ENCODE measurements at regions not wholly inside any gene's neighbourhood (a gene's known extent, or its start where the extent isn't known, plus 50 kb on each side); places are given as distances from the start of the nearest gene placed in this dataset.

GRCh38 chr4:176539091-176539784 lies 219.5 kb downstream of the SPCS3 start:
- peaks cover 2% of the 10 kb centered on the region for H3K4me1 ChIP-seq
- intact Hi-C loops (cut with micrococcal nuclease), result no loop called here
- no peak for DNase-seq
- no peak overlapping the region for H3K4me3 ChIP-seq
- H3K9me3 ChIP-seq (replicated peaks), result no peaks in the 10 kb centered on the region
- no peaks in the 10 kb centered on the region for H3K36me3 ChIP-seq
- TF ChIP-seq CTCF (IDR thresholded peaks at IDR 0.05; ENCODE audit: borderline replicate concordance), result no peak
- H3K27ac ChIP-seq (replicated peaks), result peak overlapping the region; percentile 50
- H3K27me3 ChIP-seq (ENCODE audit: low read depth), result no peaks in the 10 kb centered on the region

- TF ChIP-seq CTCF (IDR thresholded peaks at IDR 0.05; ENCODE audit: borderline replicate concordance), result no peak
These were observed 220.0 kb downstream of the SPCS3 start for GRCh38 chr4:176539785-176540175.

GRCh38 chr4:176540814-176541213 lies 221.0 kb downstream of the SPCS3 start:
- Histone ChIP-seq H3K36me3 (no peaks in the 10 kb centered on the region), H3K4me3 (no peak overlapping the region), H3K4me1 (peaks cover 2% of the 10 kb centered on the region), H3K9me3 (replicated peaks) (no peaks in the 10 kb centered on the region), H3K27ac (replicated peaks) (no peak overlapping the region), H3K27me3 (ENCODE audit: low read depth) (no peaks in the 10 kb centered on the region)
- TF ChIP-seq CTCF (IDR thresholded peaks at IDR 0.05; ENCODE audit: borderline replicate concordance), result no peak
- intact Hi-C loops (cut with micrococcal nuclease), result no loop called here
- no peak for DNase-seq

More at GRCh38 chr4:176539785-176540175, 220.0 kb downstream of the SPCS3 start:
- no peaks in the 10 kb centered on the region for H3K27me3 ChIP-seq (ENCODE audit: low read depth)
- no peaks in the 10 kb centered on the region for H3K9me3 ChIP-seq (replicated peaks)
- H3K4me3 ChIP-seq, result no peak overlapping the region
- peaks cover 2% of the 10 kb centered on the region for H3K4me1 ChIP-seq
- H3K27ac ChIP-seq (replicated peaks), result peak overlapping the region; percentile 50
- DNase-seq, result no peak
- intact Hi-C loops (cut with micrococcal nuclease), result no loop called here
- H3K36me3 ChIP-seq, result no peaks in the 10 kb centered on the region

DNA sequence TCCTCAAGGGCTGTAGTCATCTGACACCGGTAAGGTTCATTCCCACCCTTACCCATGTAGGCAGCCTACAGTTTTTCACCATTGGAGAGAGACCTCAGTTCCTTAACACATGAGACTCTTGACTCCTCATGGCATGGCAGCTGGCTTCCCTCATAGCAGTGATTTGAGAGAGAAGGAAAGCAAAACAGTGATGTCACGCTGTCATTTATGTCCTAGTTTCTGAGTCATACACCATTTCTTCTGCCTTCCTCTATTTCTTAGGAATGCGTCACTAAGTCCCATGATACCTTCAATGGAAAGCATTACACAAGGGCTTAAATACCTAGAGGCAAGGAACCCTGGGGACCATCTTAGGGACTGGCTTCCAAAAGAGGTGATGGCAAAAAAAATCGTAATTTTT lies 226.1 kb downstream of the SPCS3 start:
- Histone ChIP-seq H3K9me3 (replicated peaks) (no peaks in the 10 kb centered on the region), H3K4me3 (no peak overlapping the region), H3K36me3 (no peaks in the 10 kb centered on the region), H3K27me3 (ENCODE audit: low read depth) (no peaks in the 10 kb centered on the region), H3K27ac (replicated peaks) (no peak overlapping the region), H3K4me1 (no peaks in the 10 kb centered on the region)
- DNase-seq, result no peak
- no peak for TF ChIP-seq CTCF (IDR thresholded peaks at IDR 0.05; ENCODE audit: borderline replicate concordance)
- intact Hi-C loops (cut with micrococcal nuclease), result no loop called here

DNA sequence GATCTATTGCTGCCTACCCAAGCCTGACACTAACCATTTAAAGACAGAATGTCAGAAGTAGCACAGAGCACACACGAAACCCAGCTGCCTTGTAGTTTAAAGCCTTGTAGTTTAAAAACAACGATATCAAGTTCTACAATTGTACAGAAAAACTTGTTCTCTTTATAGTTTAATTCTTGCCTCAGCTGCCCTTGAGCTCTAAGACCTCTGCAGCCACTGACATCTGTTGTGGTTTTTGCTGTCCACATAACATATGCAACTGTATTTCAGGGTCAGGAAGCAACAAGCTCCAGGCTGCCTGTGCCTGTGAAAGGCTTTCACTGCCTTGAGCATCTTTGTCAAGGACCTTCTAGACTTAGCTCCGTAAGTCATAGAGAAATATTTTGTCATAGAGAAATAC lies 227.2 kb downstream of the SPCS3 start:
- Histone ChIP-seq H3K4me3 (no peak overlapping the region), H3K36me3 (no peaks in the 10 kb centered on the region), H3K4me1 (no peaks in the 10 kb centered on the region), H3K9me3 (replicated peaks) (peaks cover 11% of the 10 kb centered on the region), H3K27me3 (ENCODE audit: low read depth) (no peaks in the 10 kb centered on the region), H3K27ac (replicated peaks) (no peak overlapping the region)
- DNase-seq, result no peak
- no peak for TF ChIP-seq CTCF (IDR thresholded peaks at IDR 0.05; ENCODE audit: borderline replicate concordance)
- intact Hi-C loops (cut with micrococcal nuclease), result no loop called here
